Adipose tissue (tissue), 3 donors: ENCODE measurements at regions not wholly inside any gene's neighbourhood (a gene's known extent, or its start where the extent isn't known, plus 50 kb on each side); places are given as distances from the start of the nearest gene placed in this dataset.

Experiments used
- H3K27ac ChIP-seq: one replicate; pipeline ENCODE4 v1.5.1; 2013; ENCODE audit warnings: low read depth, low read length
- WGBS, 3 donors: extraction: QIAGEN DNeasy Blood & Tissue Kit; methylation state at CpG; one replicate each; pipeline ENCODE4 v1.1.7; 2013; 5-methylcytosine and 5-hydroxymethylcytosine counted together
- donor health status: healthy with polysubstance abuse.
- donor health status: Bipolar disorder and iron deficiency.
- donor health status: healthy.

- H3K27ac ChIP-seq: no peak overlapping the region
- 66 to 80% (median 74%) methylated on average over 6 of the region's 6 CpGs for WGBS, 3 donors
These were observed 443.9 kb upstream of the KLF4 start for GRCh38 chr9:107933516-107933915.

- no peak overlapping the region for H3K27ac ChIP-seq
- 68 to 74% (median 69%) methylated on average over 5 of the region's 5 CpGs for WGBS, 3 donors
These were observed 443.5 kb upstream of the KLF4 start for GRCh38 chr9:107933097-107933496.

GRCh38 chr9:107932601-107933000 is 443.0 kb upstream of the KLF4 start:
- WGBS, 3 donors: 45 to 71% (median 70%) methylated on average over 2 of the region's 2 CpGs
- no peak overlapping the region for H3K27ac ChIP-seq

DNA sequence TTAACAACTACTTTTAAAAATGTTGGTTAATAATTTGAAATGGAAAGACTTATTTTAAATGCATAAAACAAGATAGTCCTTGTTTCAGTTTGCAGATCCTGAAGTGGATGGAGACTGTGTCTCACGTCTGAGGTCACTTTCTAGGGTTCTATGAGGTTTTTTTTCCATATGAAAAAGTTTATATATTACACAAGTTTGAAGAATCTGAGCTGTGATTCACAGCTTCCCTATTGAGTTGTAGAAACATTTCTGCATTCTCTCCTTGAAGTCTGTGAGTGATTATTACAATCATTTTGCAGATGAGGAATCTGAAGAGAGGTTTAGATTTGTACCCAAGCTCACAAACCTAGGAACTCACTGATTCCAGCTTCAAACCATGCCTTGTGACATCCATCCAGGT is 442.5 kb upstream of the KLF4 start:
- WGBS, 3 donors: 67 to 75% (median 73%) methylated on average over 1 of the region's 1 CpG
- no peak overlapping the region for H3K27ac ChIP-seq

GRCh38 chr9:107931071-107931715 is 441.6 kb upstream of the KLF4 start:
- no peak overlapping the region for H3K27ac ChIP-seq
- 66 to 90% (median 88%) methylated on average over 8 of the region's 8 CpGs for WGBS, 3 donors

DNA sequence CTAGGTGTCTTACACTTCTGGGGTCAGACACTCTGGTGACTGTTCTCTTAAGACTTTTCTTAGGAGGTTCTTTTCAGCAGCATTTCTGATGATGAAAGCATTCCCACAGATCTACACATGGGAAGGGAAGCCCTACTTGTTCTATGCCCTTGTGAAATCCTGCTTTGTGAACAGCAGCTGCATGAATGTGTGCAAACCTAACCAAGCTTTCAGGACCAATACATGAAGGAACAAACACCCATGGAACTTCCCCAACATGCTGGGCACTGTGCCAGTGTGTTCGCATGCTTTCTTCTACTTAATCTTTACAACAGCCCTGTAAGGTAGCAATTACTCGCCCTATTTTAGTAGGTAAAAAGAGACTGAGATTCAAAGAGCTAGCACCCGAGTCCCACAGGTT is 439.9 kb upstream of the KLF4 start:
- no peak overlapping the region for H3K27ac ChIP-seq
- WGBS, 3 donors: 52 to 57% (median 54%) methylated on average over 3 of the region's 3 CpGs

DNA sequence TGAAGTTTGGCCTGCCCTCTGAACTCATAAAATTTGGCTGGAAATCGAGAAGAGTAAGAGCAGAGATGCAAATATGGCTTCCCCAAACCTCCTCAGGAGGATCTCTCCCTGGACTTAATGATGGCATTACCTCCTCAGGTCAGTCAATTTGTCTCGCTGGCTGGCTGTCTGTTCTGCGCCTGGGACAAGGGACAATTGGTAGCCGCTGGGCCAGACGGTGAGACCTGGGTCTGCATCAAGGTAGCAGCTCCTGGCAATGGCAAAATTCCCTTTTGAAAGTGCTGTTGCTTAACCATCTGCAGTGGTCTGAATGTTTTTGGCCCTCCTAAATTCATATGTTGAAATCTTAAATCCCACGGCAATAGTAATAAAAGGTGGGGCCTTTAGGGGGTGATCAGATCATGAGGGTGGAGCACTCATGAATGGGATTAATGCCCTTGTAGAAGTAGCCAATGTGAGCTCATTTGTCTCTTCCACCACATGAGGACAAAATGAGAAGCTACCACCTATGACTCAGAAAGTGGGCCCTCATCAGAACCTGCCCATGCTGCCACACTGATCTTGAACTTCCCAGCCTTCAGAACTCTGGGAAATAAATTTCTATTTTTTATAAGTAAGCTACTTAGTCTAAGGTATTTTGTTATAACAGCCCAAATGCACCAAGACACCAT is 439.3 kb upstream of the KLF4 start:
- WGBS, 3 donors: 67 to 77% (median 75%) methylated on average over 6 of the region's 6 CpGs

GRCh38 chr9:107927276-107927675 is 437.7 kb upstream of the KLF4 start:
- no peak overlapping the region for H3K27ac ChIP-seq
- 85 to 92% (median 89%) methylated on average over 4 of the region's 4 CpGs for WGBS, 3 donors

More for the DNA sequence above, 439.3 kb upstream of the KLF4 start:
- no peak overlapping the region for H3K27ac ChIP-seq

DNA sequence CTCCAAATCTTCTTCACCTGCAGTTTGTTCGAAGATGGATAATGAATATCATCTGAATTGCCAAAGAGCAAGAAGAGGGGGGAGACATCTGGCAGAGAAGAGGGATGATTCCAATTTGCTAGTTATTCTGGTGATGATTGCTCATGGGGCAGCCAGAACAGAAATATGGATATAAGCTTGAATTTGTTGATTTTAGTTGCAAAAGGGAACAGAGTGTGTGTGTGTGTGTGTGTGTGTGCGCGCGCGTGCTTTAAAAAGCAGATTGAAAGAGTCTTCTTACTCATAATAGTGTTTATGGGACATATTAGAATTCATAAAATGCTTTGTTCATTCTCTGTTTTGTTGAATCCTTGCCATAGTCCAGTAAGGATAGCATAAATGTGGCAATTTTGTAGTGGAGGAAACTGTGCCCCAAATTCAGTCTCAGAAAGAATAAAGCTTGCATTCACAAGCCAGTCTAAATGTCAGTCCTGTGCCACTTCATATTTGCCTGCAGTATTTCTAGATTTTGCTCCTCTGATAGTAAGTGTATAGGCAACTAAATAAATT is 436.3 kb upstream of the KLF4 start:
- WGBS, 3 donors: 54 to 82% (median 82%) methylated on average over 5 of the region's 5 CpGs

DNA sequence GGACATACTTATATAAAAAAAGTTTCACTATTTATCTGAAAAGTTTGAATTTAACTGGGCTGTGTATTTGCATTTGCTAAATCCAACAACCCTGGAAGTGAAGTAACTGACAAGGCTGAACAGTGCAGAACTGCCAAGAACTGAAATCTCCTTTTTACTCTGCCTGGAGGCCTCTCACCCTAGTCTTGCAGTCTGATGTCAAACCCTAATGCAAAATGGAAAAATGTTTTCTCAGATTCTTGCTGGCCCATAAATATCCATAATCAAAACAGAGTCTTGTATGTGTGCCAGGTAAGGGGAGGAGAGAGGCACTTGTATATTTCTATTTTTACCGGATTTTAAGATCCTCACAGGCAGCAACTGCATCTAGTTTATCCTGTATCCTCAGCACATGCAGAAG is 432.7 kb upstream of the KLF4 start:
- no peak overlapping the region for H3K27ac ChIP-seq
- 44 to 76% (median 55%) methylated on average over 1 of the region's 1 CpG for WGBS, 3 donors

More for the DNA sequence above, 436.3 kb upstream of the KLF4 start:
- H3K27ac ChIP-seq: no peak overlapping the region

GRCh38 chr9:107919263-107919662 is 429.7 kb upstream of the KLF4 start:
- 74 to 91% (median 91%) methylated on average over 6 of the region's 6 CpGs for WGBS, 3 donors
- no peak overlapping the region for H3K27ac ChIP-seq

- no peak overlapping the region for H3K27ac ChIP-seq
These were observed 429.2 kb upstream of the KLF4 start for GRCh38 chr9:107918749-107919148.

GRCh38 chr9:107914151-107914550 is 424.6 kb upstream of the KLF4 start:
- H3K27ac ChIP-seq: no peak overlapping the region
- 40 to 85% (median 84%) methylated on average over 1 of the region's 1 CpG for WGBS, 3 donors

More at GRCh38 chr9:107918749-107919148, 429.2 kb upstream of the KLF4 start:
- 69 to 86% (median 84%) methylated on average over 11 of the region's 11 CpGs for WGBS, 3 donors

GRCh38 chr9:107907715-107908114 is 418.1 kb upstream of the KLF4 start:
- 19 to 67% (median 31%) methylated on average over 1 of the region's 1 CpG for WGBS, 3 donors

DNA sequence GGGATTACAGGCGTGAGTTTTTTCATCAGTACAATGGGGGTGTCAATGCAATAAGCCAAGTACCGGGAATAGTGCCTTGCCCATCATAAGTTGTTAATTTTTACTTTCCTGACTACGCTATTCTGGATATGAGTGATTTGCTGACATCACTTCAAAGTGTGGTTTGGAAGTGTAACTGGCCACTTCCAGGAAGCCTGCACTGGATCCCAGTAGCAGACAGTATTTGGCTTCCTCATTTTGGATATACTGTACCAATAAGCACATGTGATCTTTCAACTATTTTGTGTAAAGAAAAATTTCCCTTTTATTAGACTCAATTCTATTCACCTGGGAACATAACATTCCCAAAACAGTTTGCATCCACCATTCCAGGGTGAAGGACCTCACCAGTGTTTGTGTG is 417.7 kb upstream of the KLF4 start:
- H3K27ac ChIP-seq: no peak overlapping the region
- 80 to 86% (median 82%) methylated on average over 3 of the region's 3 CpGs for WGBS, 3 donors

More at GRCh38 chr9:107907715-107908114, 418.1 kb upstream of the KLF4 start:
- H3K27ac ChIP-seq: no peak overlapping the region

GRCh38 chr9:107906074-107906473 is 416.5 kb upstream of the KLF4 start:
- no peak overlapping the region for H3K27ac ChIP-seq
- 82 to 88% (median 83%) methylated on average over 1 of the region's 1 CpG for WGBS, 3 donors

- 55 to 69% (median 64%) methylated on average over 2 of the region's 2 CpGs for WGBS, 3 donors
- no peak overlapping the region for H3K27ac ChIP-seq
These were observed 415.9 kb upstream of the KLF4 start for GRCh38 chr9:107905308-107906020.

GRCh38 chr9:107899961-107900330 is 410.4 kb upstream of the KLF4 start:
- H3K27ac ChIP-seq: no peak overlapping the region
- WGBS, 3 donors: 86 to 100% (median 86%) methylated on average over 1 of the region's 1 CpG

GRCh38 chr9:107898761-107899160 is 409.2 kb upstream of the KLF4 start:
- H3K27ac ChIP-seq: no peak overlapping the region
- WGBS, 3 donors: 50 to 63% (median 61%) methylated on average over 2 of the region's 2 CpGs
